Epithelial cell of esophagus (primary cell): ENCODE measurements at regions not wholly inside any gene's neighbourhood (a gene's known extent, or its start where the extent isn't known, plus 50 kb on each side); places are given as distances from the start of the nearest gene placed in this dataset.

ENCODE experiments used
- DNase-seq: peaks from one replicate; pipeline ENCODE4 v3.0.0; 2010; ENCODE audit warnings: low read depth
- H3K4me3 ChIP-seq: 2 replicates; pipeline ENCODE4 v1.5.1; 2011; ENCODE audit warnings: mild to moderate bottlenecking, low read length, control low read depth
- CTCF ChIP-seq: IDR thresholded peaks from 2 replicates; pipeline ENCODE4 v1.5.1; 2011; ENCODE audit warnings: low read depth, mild to moderate bottlenecking, low read length, control low read depth, inconsistent platforms; ENCODE audit not compliant: insufficient read depth; ENCODE audit errors: missing control alignments

- TF ChIP-seq CTCF: no peak
- H3K4me3 ChIP-seq: no peak overlapping the region
- no peak for DNase-seq
Measured at GRCh38 chr11:127478826-127479225, 478.3 kb upstream of the KIRREL3 start.

- no peak overlapping the region for H3K4me3 ChIP-seq
- TF ChIP-seq CTCF: no peak
- DNase-seq: no peak
Measured at GRCh38 chr11:127474766-127475165, 474.2 kb upstream of the KIRREL3 start.

GRCh38 chr11:127472505-127472904 is 471.9 kb upstream of the KIRREL3 start:
- no peak for DNase-seq
- no peak overlapping the region for H3K4me3 ChIP-seq
- no peak for TF ChIP-seq CTCF

DNA sequence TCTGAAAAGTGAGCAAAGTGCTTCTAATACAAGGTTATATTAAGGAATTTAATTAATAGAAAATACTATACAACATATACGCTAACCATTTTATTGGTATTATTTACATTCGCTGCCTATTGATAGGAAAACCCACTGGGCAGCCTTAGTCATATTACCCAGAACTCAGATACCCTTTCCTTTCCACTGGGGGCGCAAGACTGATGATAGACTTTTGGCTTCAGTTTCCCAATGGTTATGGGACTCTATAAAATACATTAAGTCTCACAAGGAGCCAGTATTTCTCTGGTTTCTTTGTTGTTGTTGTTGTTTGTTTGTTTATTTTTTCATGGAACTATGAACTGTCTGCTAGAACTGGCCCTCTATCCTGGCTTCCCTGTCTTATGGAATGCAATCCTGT is 471.1 kb upstream of the KIRREL3 start:
- H3K4me3 ChIP-seq: no peak overlapping the region
- no peak for DNase-seq
- no peak for TF ChIP-seq CTCF

GRCh38 chr11:127470306-127470884 is 469.8 kb upstream of the KIRREL3 start:
- TF ChIP-seq CTCF: peak; percentile 2
- no peak overlapping the region for H3K4me3 ChIP-seq
- DNase-seq: no peak

- no peak overlapping the region for H3K4me3 ChIP-seq
Measured at GRCh38 chr11:127464325-127464724, 463.8 kb upstream of the KIRREL3 start.

More at GRCh38 chr11:127464325-127464724, 463.8 kb upstream of the KIRREL3 start:
- DNase-seq: no peak
- TF ChIP-seq CTCF: no peak
